Heart right ventricle (tissue), 16 donors: ENCODE measurements at regions not wholly inside any gene's neighbourhood (a gene's known extent, or its start where the extent isn't known, plus 50 kb on each side); places are given as distances from the start of the nearest gene placed in this dataset.

ENCODE experiments used
- ATAC-seq, 8 donors: fragments of 200-7000 bp; cut with Tn5 transposase; one replicate each; pipeline ENCODE4 v1.9.1; 2020; ENCODE audit warnings: mild to moderate bottlenecking in 8 of 8, moderate library complexity in 8 of 8, moderate number of reproducible peaks in 1 of 8
- DNase-seq, 2 donors: peaks; one replicate each; pipeline ENCODE4 v3.0.0-alpha.2; 2020
- H3K27ac ChIP-seq, 10 donors: fragments of 200-600 bp; sonication (generic) in 2 of 10; one replicate each; pipeline versions ENCODE4 v1.5.0 to v1.8.0; 2020 to 2022; ENCODE audit warnings: mild to moderate bottlenecking in 3 of 10
- H3K27me3 ChIP-seq, 7 donors: fragments of 200-600 bp; one replicate each; pipeline ENCODE4 v1.8.0; 2021 to 2022; ENCODE audit warnings: mild to moderate bottlenecking in 2 of 7
- H3K36me3 ChIP-seq, 9 donors: fragments of 200-600 bp; sonication (generic) in 1 of 9; one replicate each; pipeline versions ENCODE4 v1.5.0 to v1.8.0; 2020 to 2022; ENCODE audit warnings: mild to moderate bottlenecking in 2 of 9
- H3K4me1 ChIP-seq, 9 donors: fragments of 200-600 bp; sonication (generic) in 1 of 9; one replicate each; pipeline versions ENCODE4 v1.5.0 to v1.8.0; 2020 to 2022; ENCODE audit warnings: mild to moderate bottlenecking in 4 of 9
- H3K4me3 ChIP-seq, 10 donors: fragments of 200-600 bp; sonication (generic) in 2 of 10; one replicate each; pipeline versions ENCODE4 v1.5.0 to v1.8.0; 2020 to 2022; ENCODE audit warnings: mild to moderate bottlenecking in 7 of 10, moderate library complexity in 2 of 10
- H3K9me3 ChIP-seq, 11 donors: fragments of 200-600 bp in 10 of 11; sonication (generic) in 2 of 11; one replicate each; pipeline versions ENCODE4 v1.5.0 to v1.8.0; 2013 to 2022; ENCODE audit warnings: mild to moderate bottlenecking in 2 of 11, control low read depth in 1 of 11, moderate library complexity in 1 of 11
- CTCF ChIP-seq, 9 donors: fragments of 200-600 bp; sonication (generic) in 2 of 9; IDR thresholded peaks; one replicate each; pipeline versions ENCODE4 v1.5.0 to v1.8.0; 2021 to 2022; ENCODE audit warnings: antibody characterized with exemption in 9 of 9, mild to moderate bottlenecking in 5 of 9, moderate library complexity in 1 of 9
- WGBS, 2 donors: extraction: QIAGEN DNeasy Blood & Tissue Kit; methylation state at CpG; one replicate each; pipeline ENCODE4 v1.1.7; 2013; ENCODE audit warnings: inconsistent platforms in 1 of 2; 5-methylcytosine and 5-hydroxymethylcytosine counted together
- intact Hi-C, 10 donors: fragments of 100-400 bp; cut with DNase I; formaldehyde crosslinking; loops; one replicate each; pipeline versions ENCODE4 v1.11.1 to v1.14.2; 2022
- donor health status: Arrhythmogenic right ventricular cardiomyopathy.
- donor health status: ischemic (EF 13 %, LVEDD 7.1; RV severe dilation, severe dysfunction).
- donor health status: healthy with polysubstance abuse.
- donor health status: DM: no; HTN: yes; CAD: no.
- donor health status: DM: no; HTN: no; CAD: no.
- donor health status: ischemic (EF 25% LVEDD 6.9; RV normal size, moderate dysfunction).
- donor health status: ischemic (EF 25% LVEDD 5.7; RV mildly dilated, moderate dysfunction).
- donor health status: healthy.
- donor health status: DM: yes; HTN: yes; CAD: no.
- donor health status: Ischemic cardiomyopathy.
- donor health status: ischemic (EF 35%, LVEDD 5.7; RV mildly dilated, moderate dysfunction).
- donor health status: nonischemic (EF 11% LVEDD 7.7; RV severe dilation, severe dysfunction).
- donor health status: DM: yes; HTN: yes; CAD: no.
- donor health status: PGD.
- donor health status: ischemic (EF 29% LVEDD 5.4; RV normal size, mild dysfunction).
- donor health status: nonischemic (EF 23%, LVEDD 6.1; RV moderate dilation, normal function).

DNA sequence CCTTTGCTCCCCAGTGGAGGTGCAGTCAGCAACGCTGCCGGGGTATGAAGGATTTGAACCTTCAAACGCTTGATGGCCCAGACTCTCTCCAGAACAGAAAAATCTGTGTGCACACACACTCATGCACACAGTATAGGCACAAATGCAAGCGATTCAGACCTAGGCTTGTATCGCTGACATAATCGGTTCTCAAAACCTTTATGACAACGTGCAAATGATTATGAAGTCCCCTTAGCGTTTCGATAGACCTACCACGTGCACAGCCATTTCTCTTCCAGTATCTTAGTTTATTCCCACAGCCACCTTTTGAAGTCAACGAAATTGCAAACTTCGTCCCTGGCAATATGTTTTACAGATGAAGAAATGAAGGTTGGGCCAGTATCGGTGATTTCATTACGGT, 138.9 kb upstream of the MYCN start:
- WGBS, 2 donors = 97 to 98% methylated on average over 14 of the region's 14 CpGs
- intact Hi-C loops = loop anchor here in 1 of 10 donors (10.0 kb wide), 1 partner anchor 113 kb away; no protein-coding TSS in a partner anchor

DNA sequence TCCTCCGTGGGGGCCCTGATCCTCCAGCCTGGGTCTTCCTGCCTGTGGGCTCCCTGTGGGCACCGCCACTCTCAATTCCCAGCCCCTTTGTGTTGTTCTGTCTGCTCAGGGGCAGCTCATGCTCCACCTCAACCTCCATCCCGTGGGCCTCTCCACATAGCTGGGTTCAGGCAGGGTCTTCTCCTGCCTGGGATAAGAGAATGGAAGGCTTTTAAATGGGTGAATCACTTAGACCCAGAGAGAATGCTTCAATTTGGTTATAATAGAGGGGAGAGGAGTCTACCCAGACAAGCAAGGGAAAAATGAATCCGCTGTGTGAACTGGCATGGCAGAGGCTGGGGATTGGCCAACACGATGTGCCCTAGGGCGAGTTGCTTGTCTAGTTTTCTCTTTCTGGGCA, 138.4 kb upstream of the MYCN start:
- no peaks in the 10 kb centered on the region for H3K36me3 ChIP-seq
- H3K4me3 ChIP-seq = no peak overlapping the region
- H3K9me3 ChIP-seq = no peaks in the 10 kb centered on the region
- WGBS, 2 donors = 95 to 97% methylated on average over 6 of the region's 6 CpGs
- no peak overlapping the region for H3K27ac ChIP-seq
- intact Hi-C loops = loop anchor here in 1 of 10 donors (10.0 kb wide), 1 partner anchor 113 kb away; no protein-coding TSS in a partner anchor
- no peak for DNase-seq
- H3K4me1 ChIP-seq = peaks cover 0 to 23% (median 5%) of the 10 kb centered on the region in 9 donors
- no peaks in the 10 kb centered on the region for H3K27me3 ChIP-seq
- TF ChIP-seq CTCF (IDR thresholded peaks at IDR 0.05) = no peak
- no peak for ATAC-seq

More for the DNA sequence above, 138.9 kb upstream of the MYCN start:
- Histone ChIP-seq H3K9me3 (no peaks in the 10 kb centered on the region), H3K4me3 (no peak overlapping the region), H3K27ac (no peak overlapping the region), H3K36me3 (no peaks in the 10 kb centered on the region), H3K4me1 (peaks cover 0 to 23% (median 5%) of the 10 kb centered on the region in 9 donors), H3K27me3 (no peaks in the 10 kb centered on the region)
- no peak for TF ChIP-seq CTCF (IDR thresholded peaks at IDR 0.05)
- ATAC-seq (no peak), DNase-seq (no peak)

GRCh38 chr2:15802657-15803542, 137.4 kb upstream of the MYCN start:
- ATAC-seq (no peak), DNase-seq (no peak)
- Histone ChIP-seq H3K4me3 (no peak overlapping the region), H3K9me3 (no peaks in the 10 kb centered on the region), H3K4me1 (peaks cover 0 to 22% (median 5%) of the 10 kb centered on the region in 9 donors), H3K27me3 (no peaks in the 10 kb centered on the region), H3K36me3 (no peaks in the 10 kb centered on the region), H3K27ac (no peak overlapping the region)
- 54 to 71% methylated on average over 10 of the region's 10 CpGs for WGBS, 2 donors
- intact Hi-C loops = loop anchor here in 1 of 10 donors (10.0 kb wide), 1 partner anchor 112 kb away; no protein-coding TSS in a partner anchor
- TF ChIP-seq CTCF (IDR thresholded peaks at IDR 0.05) = no peak

DNA sequence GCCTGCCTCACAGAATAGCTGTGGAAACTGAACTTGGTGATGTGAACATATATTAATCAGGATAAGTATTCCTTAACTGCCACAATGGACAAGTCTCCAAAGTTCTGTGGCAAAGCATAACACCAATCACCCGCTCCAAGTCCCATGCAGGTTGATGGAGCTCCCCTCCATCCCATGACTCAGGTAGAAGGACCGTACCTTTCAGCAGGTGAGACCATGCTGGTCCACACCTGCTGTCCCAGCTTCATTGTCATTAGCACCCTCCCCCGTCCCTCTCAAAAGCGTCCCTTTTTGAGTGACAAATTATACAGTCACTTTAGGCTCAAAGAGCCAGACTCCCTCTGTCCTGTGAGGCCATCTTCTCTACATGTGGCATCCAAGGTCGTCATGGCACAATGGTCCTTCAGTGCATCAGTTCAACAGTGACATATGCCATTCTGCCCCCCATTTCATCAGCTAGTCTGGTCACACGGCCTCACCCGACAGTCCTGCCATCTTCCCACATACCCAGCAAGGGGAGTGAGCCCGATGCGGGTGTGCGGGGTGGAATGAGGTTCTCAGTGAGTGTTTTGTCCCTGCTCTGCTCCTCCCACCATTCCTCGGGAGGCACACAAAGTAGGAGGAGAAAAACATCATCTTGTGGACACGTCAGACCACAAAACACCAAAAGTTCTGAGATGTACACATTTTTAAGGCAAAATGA, 136.7 kb upstream of the MYCN start:
- no peak for DNase-seq
- intact Hi-C loops = loop anchor here in 1 of 10 donors (10.0 kb wide), 1 partner anchor 111 kb away; no protein-coding TSS in a partner anchor
- H3K27me3 ChIP-seq = no peaks in the 10 kb centered on the region
- H3K4me1 ChIP-seq = peaks cover 0 to 14% (median 5%) of the 10 kb centered on the region in 9 donors
- no peak overlapping the region for H3K27ac ChIP-seq
- H3K36me3 ChIP-seq = no peaks in the 10 kb centered on the region
- no peak overlapping the region for H3K4me3 ChIP-seq
- no peaks in the 10 kb centered on the region for H3K9me3 ChIP-seq
- no peak for ATAC-seq
- no peak for TF ChIP-seq CTCF (IDR thresholded peaks at IDR 0.05)
- 95 to 96% methylated on average over 12 of the region's 12 CpGs for WGBS, 2 donors
